Fibroblast of pulmonary artery (primary cell): ENCODE measurements at regions not wholly inside any gene's neighbourhood (a gene's known extent, or its start where the extent isn't known, plus 50 kb on each side); places are given as distances from the start of the nearest gene placed in this dataset.
A peak's percentile ranks its signal among the peaks of the same experiment; 100 is the strongest.

Experiments used
- DNase-seq: peaks from one replicate; pipeline ENCODE4 v3.0.0-alpha.2; 2010; ENCODE audit warnings: low read depth
- H3K4me3 ChIP-seq: replicated peaks from 2 replicates; pipeline ENCODE4 v1.5.1; 2011; ENCODE audit warnings: low read depth, mild to moderate bottlenecking, control low read depth, low read length, moderate library complexity
- TF ChIP-seq, protein P1 (sequence below): IDR thresholded peaks from 2 replicates; pipeline ENCODE4 v1.5.1; 2011; ENCODE audit warnings: mild to moderate bottlenecking, control low read depth, low read length, inconsistent platforms; ENCODE audit errors: missing control alignments

DNA sequence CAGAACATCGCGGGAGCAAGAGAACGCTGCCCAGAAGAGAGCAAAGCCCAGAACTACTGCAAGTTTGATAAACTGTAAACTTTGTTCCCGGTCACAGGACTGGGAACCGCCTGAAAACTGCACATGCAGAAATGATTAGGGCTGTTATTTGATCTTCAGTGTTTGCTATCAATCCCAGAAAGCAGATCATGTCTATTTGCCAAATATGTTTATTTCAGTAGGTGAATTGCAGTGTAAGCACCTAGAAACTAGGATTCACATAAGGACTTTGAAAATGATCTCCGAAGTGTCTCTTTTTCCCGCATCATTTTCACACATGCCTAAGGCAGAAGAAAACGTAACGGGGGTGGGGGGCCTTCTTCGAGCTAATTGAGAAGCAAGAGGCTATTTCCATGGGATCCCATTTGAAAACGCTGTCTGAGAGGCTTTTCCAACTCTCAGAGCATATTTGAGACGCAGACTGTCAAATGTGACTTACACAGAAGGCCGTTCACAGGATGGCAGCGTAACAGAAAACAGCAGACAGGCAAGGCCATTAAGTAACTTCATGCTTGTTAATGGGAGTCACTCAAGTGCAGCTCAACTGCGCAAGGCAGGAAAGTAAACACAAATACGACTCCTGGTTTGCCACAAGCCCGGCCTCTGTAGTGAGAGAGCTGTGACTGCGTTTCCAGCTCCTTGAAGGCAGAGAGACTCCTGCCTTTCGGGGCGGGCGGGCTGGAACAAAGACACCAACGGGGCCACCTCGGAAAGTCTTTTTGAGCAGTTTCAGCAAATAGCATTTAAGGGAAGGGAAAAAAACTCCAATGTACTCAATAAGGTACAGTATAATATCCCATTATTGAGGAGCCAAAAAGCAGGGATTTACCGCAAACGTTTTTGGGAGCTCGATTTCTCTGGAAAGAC, 144.7 kb upstream of the ZNF217 start:
- TF ChIP-seq, protein P1, sequence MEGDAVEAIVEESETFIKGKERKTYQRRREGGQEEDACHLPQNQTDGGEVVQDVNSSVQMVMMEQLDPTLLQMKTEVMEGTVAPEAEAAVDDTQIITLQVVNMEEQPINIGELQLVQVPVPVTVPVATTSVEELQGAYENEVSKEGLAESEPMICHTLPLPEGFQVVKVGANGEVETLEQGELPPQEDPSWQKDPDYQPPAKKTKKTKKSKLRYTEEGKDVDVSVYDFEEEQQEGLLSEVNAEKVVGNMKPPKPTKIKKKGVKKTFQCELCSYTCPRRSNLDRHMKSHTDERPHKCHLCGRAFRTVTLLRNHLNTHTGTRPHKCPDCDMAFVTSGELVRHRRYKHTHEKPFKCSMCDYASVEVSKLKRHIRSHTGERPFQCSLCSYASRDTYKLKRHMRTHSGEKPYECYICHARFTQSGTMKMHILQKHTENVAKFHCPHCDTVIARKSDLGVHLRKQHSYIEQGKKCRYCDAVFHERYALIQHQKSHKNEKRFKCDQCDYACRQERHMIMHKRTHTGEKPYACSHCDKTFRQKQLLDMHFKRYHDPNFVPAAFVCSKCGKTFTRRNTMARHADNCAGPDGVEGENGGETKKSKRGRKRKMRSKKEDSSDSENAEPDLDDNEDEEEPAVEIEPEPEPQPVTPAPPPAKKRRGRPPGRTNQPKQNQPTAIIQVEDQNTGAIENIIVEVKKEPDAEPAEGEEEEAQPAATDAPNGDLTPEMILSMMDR, result no peak
- no peak overlapping the region for H3K4me3 ChIP-seq
- DNase-seq, result peak; percentile 83

DNA sequence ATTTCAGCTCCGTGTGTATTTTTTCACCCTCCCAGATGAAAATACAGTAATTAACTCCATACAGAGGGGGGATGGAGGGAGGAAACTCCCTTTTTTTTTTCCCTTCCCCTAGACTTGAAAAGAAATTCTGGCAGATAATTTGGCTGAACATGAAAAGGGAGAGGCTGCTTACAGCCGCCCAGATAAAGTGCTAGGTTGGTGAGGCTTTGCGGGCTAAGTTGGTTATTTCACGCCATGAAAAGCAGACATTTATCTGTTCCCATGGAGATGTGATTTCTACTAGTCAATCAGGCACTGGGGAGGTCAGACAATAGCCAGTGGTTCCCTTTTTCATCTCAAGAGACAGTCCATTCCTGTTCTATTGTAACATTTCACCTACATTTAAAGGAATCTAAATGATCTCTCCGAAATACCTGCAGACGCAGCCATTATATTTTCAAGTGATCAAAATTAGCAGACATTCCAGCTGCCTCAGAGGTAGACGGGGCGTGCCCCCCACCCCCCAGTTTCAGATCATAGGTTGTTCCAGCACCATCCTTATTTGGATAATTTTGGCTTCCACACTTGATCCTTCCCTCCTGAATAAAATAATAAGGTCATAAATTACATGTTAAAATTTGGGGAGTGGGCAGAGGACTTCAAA, 143.9 kb upstream of the ZNF217 start:
- DNase-seq, result peak; percentile 11
- H3K4me3 ChIP-seq, result no peak overlapping the region
- TF ChIP-seq, protein P1, result no peak

DNA sequence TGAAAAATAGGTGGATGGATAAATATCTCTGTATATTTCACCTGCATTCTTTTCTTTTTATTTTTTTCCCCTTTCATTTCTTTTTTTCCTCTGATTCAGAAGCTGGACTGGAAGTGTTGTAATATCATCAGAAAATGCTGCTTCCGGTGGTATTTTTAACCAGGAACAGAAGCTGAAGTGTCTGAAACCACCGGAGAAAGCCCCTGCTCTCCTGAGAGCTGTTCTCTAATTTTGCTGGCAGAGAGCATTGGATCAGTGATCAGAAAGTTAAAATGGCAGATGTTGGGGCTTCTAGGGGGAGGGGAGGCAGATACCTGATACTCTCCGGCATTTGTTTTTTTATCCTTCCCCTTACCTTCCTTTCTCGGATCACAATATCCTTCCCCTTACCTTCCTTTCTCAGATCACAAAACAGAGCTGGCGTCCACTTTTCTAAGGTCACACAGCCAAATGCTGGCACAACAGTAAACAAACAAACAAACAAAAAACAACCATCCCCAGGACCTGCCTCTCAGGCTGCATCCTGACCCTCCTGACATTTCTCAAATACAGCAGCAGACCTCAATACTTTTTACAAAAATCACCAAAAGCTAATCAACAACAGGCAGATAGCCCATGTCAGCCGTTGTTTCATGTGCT, 143.2 kb upstream of the ZNF217 start:
- DNase-seq, result peak; percentile 64
- H3K4me3 ChIP-seq, result no peak overlapping the region
- TF ChIP-seq, protein P1, result no peak

DNA sequence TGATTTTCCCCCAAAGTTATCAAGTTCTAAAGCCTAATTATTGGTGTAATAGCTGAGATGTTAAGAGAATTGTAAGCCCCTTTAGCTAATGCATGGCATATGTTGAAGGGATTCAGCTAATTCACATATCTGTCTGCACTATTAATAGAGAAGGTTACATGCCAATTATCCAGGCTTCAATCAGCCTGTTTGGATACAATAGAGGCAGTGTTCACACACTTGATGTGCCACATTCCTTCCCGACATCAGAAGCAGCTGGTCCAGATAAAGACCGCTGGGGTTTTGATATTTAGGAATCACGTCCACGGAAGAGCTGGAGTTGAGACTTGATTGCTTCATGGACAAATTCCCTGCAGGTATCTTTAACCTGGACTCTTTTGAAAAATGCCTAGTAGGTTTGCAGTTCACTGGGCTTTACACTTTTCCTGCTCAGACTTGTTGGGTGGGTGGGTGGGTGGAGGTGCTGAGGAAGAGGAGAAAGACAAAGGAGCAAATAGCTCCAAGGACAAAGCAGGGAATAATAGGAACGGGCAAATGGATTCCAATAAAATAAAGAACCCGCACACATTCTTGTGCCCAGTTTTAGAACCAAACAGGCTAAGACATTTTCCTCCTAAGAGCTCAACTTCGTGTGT, 142.6 kb upstream of the ZNF217 start:
- DNase-seq, result peak; percentile 19
- TF ChIP-seq, protein P1, result no peak
- H3K4me3 ChIP-seq, result no peak overlapping the region

DNA sequence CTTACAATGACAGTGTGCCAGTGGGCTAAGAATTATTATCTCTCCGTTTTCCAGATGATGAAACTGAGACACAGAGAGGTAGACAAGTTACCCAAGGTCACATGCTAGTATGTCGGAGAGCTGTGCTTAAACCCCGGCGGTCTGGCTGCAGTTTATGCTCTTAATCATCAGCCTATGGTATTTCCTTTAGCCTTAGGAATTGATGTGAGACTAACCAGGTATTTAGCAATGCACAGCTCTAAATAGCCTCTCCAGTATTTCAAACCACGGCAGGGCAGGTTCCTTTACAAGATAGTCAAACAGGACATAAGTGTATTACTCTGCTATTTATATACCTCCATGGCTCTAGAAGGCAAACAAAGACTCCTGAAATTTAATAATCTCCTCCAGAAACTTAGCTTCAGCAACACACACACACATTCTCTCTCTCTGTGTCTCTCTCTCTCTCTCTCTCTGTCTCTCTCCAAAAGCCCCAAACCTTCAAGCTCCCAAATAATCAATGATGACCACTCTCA, 142.0 kb upstream of the ZNF217 start:
- TF ChIP-seq, protein P1, result no peak
- H3K4me3 ChIP-seq, result no peak overlapping the region
- DNase-seq, result peak; percentile 94

DNA sequence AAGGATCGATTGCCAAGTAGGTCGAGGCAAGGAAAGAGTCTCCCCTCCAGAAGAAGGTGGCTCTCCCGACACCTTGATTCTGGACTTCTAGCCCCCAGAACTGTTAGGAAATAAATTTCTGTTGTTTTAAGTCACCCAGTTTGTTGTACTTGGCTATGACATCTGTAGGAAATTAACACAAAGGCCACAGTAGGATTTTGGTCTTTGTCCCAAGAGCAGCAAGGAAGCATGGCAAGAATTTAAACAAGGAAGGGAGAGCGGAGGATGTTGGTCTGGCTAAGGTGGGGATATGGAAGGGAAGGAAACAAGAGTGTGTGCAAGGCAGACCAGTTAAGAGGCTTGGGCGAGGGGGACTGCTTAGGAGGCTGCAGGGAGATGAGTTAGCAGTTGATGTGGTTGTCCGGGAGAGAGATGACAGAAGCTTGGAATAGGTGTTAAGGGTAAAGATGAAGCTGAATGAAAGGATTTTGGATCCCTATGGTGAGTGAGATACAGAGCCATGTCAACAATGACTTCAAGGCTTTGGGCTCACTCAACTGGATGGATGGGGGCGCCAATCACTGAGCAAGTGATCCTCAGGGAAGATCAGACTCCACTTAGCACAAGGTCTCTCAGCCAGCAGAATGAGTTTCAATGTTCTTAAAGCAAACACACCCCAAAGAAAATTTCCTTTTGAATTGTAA, 140.5 kb upstream of the ZNF217 start:
- TF ChIP-seq, protein P1, result no peak
- no peak for DNase-seq
- no peak overlapping the region for H3K4me3 ChIP-seq
